Lower leg skin (tissue), 4 donors: ENCODE measurements at regions not wholly inside any gene's neighbourhood (a gene's known extent, or its start where the extent isn't known, plus 50 kb on each side); places are given as distances from the start of the nearest gene placed in this dataset.

Source experiments
- DNase-seq, 2 donors: peaks; one replicate each; pipeline ENCODE4 v3.0.0-alpha.2; 2019; ENCODE audit warnings: low spot score in 2 of 2
- H3K4me3 ChIP-seq: fragments of 200-600 bp; sonication (generic); 2 replicates; pipeline ENCODE4 v1.5.1; 2017; ENCODE audit warnings: mild to moderate bottlenecking, low read depth; ENCODE audit not compliant: poor library complexity, severe bottlenecking
- POLR2A ChIP-seq, 2 donors: fragments of 450-650 bp; IDR thresholded peaks; one replicate each; pipeline ENCODE4 v1.6.1; 2016 to 2017; ENCODE audit warnings: antibody characterized with exemption in 2 of 2, mild to moderate bottlenecking in 1 of 2, moderate library complexity in 1 of 2
- WGBS, 2 donors: methylation state at CpG; one replicate each; pipeline ENCODE4 v1.1.5; 2018; 5-methylcytosine and 5-hydroxymethylcytosine counted together
- intact Hi-C: fragments of 100-400 bp; cut with DNase I; formaldehyde crosslinking; loops from one replicate; pipeline ENCODE4 v1.15.0; 2023; ENCODE audit warnings: low total_unique reads
- TF ChIP-seq, protein P1 (sequence below), 3 donors: fragments of 450-650 bp; IDR thresholded peaks; one replicate each; pipeline ENCODE4 v1.5.1; 2016; ENCODE audit warnings: antibody characterized with exemption in 3 of 3, mild to moderate bottlenecking in 3 of 3, moderate library complexity in 2 of 3

DNA sequence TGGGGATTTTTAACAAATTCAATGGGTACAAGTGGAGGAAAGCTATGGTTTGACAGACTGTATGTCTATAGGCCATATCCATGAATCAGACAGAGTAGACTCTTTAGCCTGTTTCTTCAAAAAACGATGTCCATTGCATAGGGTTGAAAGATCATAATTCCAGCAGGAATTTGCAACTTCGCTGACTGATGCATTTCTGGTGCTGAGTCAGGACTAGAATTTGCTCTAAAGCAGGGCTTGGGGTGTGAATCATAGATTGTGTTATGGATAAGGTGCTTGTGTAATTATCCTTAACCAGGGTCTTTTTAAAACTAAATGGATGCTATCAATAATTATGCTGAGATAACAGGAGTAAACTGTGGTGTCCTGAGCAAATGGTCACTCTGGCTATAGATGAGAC lies 200.4 kb upstream of the TBC1D5 start:
- 79 to 83% methylated on average over 2 of the region's 2 CpGs for WGBS, 2 donors
- no peak overlapping the region for H3K4me3 ChIP-seq
- DNase-seq = no peak
- intact Hi-C loops = no loop called here
- TF ChIP-seq POLR2A (IDR thresholded peaks at IDR 0.05) = no peak

GRCh38 chr3:17941766-17942165 lies 199.3 kb upstream of the TBC1D5 start:
- TF ChIP-seq, protein P1, sequence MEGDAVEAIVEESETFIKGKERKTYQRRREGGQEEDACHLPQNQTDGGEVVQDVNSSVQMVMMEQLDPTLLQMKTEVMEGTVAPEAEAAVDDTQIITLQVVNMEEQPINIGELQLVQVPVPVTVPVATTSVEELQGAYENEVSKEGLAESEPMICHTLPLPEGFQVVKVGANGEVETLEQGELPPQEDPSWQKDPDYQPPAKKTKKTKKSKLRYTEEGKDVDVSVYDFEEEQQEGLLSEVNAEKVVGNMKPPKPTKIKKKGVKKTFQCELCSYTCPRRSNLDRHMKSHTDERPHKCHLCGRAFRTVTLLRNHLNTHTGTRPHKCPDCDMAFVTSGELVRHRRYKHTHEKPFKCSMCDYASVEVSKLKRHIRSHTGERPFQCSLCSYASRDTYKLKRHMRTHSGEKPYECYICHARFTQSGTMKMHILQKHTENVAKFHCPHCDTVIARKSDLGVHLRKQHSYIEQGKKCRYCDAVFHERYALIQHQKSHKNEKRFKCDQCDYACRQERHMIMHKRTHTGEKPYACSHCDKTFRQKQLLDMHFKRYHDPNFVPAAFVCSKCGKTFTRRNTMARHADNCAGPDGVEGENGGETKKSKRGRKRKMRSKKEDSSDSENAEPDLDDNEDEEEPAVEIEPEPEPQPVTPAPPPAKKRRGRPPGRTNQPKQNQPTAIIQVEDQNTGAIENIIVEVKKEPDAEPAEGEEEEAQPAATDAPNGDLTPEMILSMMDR (IDR thresholded peaks at IDR 0.05) = no peak
- no peak for TF ChIP-seq POLR2A (IDR thresholded peaks at IDR 0.05)
- intact Hi-C loops = no loop called here
- DNase-seq = no peak
- no peak overlapping the region for H3K4me3 ChIP-seq

DNA sequence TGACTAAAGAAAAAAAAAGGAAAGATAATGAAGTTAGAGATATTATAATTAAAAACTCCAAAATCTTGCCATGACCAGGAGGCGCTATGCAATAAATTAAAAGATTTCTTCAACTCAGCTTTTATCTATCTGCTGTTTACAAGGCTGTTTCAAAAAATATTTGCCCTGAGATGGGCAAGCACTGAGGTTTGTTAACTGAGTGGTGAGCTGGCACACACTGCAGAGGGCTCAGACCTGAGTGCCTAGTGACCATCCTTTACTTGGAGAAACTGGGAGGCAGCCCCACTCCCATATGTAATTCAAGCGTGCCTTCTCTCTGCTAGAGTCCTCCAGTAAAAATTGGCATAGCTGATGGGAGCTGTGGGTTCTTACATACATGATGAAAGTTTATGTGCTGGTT lies 198.7 kb upstream of the TBC1D5 start:
- no peak for DNase-seq
- 74 to 89% methylated on average over 2 of the region's 2 CpGs for WGBS, 2 donors
- TF ChIP-seq POLR2A (IDR thresholded peaks at IDR 0.05) = no peak
- TF ChIP-seq, protein P1 (IDR thresholded peaks at IDR 0.05) = no peak
- intact Hi-C loops = no loop called here
- H3K4me3 ChIP-seq = no peak overlapping the region

GRCh38 chr3:17939157-17939556 lies 196.7 kb upstream of the TBC1D5 start:
- DNase-seq = no peak
- no peak overlapping the region for H3K4me3 ChIP-seq
- intact Hi-C loops = no loop called here
- WGBS, 2 donors = 93 to 95% methylated on average over 16 of the region's 16 CpGs
- TF ChIP-seq, protein P1 (IDR thresholded peaks at IDR 0.05) = no peak
- no peak for TF ChIP-seq POLR2A (IDR thresholded peaks at IDR 0.05)

- DNase-seq = no peak
- intact Hi-C loops = no loop called here
- no peak overlapping the region for H3K4me3 ChIP-seq
- TF ChIP-seq, protein P1 (IDR thresholded peaks at IDR 0.05) = no peak
- TF ChIP-seq POLR2A (IDR thresholded peaks at IDR 0.05) = no peak
- 73 to 77% methylated on average over 3 of the region's 3 CpGs for WGBS, 2 donors
Observed at GRCh38 chr3:17938313-17938712, 195.9 kb upstream of the TBC1D5 start.

DNA sequence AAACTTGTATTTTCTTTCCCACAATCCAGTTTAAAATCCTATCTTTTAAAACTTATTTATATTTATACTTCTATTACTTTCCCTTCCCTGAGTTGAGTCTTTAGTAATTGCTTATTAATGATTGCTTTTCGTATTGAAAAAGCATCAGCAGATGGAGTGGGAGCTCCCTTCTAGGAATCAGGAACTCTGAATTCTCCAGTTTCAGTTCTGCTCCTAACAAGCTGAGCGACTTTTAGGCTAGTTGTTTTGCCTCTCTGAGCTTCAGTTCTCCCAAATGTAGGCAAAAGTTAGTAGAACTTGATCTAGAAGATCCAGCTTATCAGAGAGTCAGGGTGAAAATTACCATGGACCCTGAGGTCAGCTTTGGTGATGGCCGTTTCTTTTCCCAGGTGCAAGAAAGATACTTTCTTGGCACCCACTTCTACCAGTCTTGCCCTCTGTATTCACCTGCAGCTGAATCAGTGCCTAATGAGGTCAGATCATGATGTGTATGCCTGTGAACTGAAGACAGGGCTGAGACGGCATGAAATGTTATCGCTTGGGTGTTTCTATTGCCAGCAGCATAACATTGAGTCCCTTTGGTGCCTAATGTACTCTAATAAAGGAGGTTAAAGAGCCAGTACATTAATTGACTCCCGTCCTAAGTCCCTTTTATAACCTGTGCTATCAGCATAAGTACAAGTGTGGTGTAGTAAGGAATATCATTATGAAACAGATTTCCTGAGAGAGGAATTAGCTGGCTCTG lies 194.5 kb upstream of the TBC1D5 start:
- DNase-seq = no peak
- WGBS, 2 donors = 65 to 74% methylated on average over 6 of the region's 6 CpGs
- intact Hi-C loops = no loop called here
- no peak for TF ChIP-seq POLR2A (IDR thresholded peaks at IDR 0.05)
- TF ChIP-seq, protein P1 (IDR thresholded peaks at IDR 0.05) = no peak
- no peak overlapping the region for H3K4me3 ChIP-seq
